ENCODE measurements at regions not wholly inside any gene's neighbourhood (a gene's known extent, or its start where the extent isn't known, plus 50 kb on each side); places are given as distances from the start of the nearest gene placed in this dataset.
"Not testable (repeated sequence)": the region's sequence is repeated elsewhere in the genome, so short reads cannot be mapped to it uniquely, and the experiment has no call there.

- H3K27ac Mint-ChIP-seq = no peak overlapping the region
- H3K9me3 Mint-ChIP-seq = peaks cover 21% of the 10 kb centered on the region
- H3K36me3 Mint-ChIP-seq = no peaks in the 10 kb centered on the region
- DNase-seq (ENCODE audit: low spot score) (no peak), ATAC-seq (no peak)
- H3K27me3 Mint-ChIP-seq = no peaks in the 10 kb centered on the region
- H3K4me3 Mint-ChIP-seq = no peak overlapping the region
- no peaks in the 10 kb centered on the region for H3K4me1 Mint-ChIP-seq (ENCODE audit: low read depth in 2 of 2)
Observed at GRCh38 chr7:90022213-90022612, 132.1 kb upstream of the STEAP1 start.

- Mint-ChIP-seq H3K4me1 (ENCODE audit: low read depth in 2 of 2) (no peaks in the 10 kb centered on the region), H3K27ac (no peak overlapping the region), H3K27me3 (no peaks in the 10 kb centered on the region), H3K36me3 (no peaks in the 10 kb centered on the region), H3K9me3 (peaks cover 29% of the 10 kb centered on the region), H3K4me3 (no peak overlapping the region)
- no peak for ATAC-seq
- no peak for DNase-seq (ENCODE audit: low spot score)
Observed at GRCh38 chr7:90025771-90026170, 128.5 kb upstream of the STEAP1 start.

GRCh38 chr7:90033850-90034249 lies 120.4 kb upstream of the STEAP1 start:
- no peaks in the 10 kb centered on the region for H3K36me3 Mint-ChIP-seq
- no peaks in the 10 kb centered on the region for H3K4me1 Mint-ChIP-seq (ENCODE audit: low read depth in 2 of 2)
- no peaks in the 10 kb centered on the region for H3K27me3 Mint-ChIP-seq
- H3K9me3 Mint-ChIP-seq = peaks cover 26% of the 10 kb centered on the region
- DNase-seq (ENCODE audit: low spot score) (no peak), ATAC-seq (no peak)
- H3K27ac Mint-ChIP-seq = no peak overlapping the region
- no peak overlapping the region for H3K4me3 Mint-ChIP-seq

- ATAC-seq (no peak), DNase-seq (ENCODE audit: low spot score) (no peak)
- H3K27me3 Mint-ChIP-seq = no peaks in the 10 kb centered on the region
- H3K4me1 Mint-ChIP-seq (ENCODE audit: low read depth in 2 of 2) = no peaks in the 10 kb centered on the region
- H3K36me3 Mint-ChIP-seq = no peaks in the 10 kb centered on the region
- H3K27ac Mint-ChIP-seq = no peak overlapping the region
- H3K9me3 Mint-ChIP-seq = peaks cover 10% of the 10 kb centered on the region
- H3K4me3 Mint-ChIP-seq = no peak overlapping the region
Observed at GRCh38 chr7:90053094-90053493, 101.2 kb upstream of the STEAP1 start.

- Mint-ChIP-seq H3K9me3 (peaks cover 6% of the 10 kb centered on the region), H3K4me3 (no peak overlapping the region), H3K27ac (no peak overlapping the region), H3K36me3 (no peaks in the 10 kb centered on the region), H3K4me1 (ENCODE audit: low read depth in 2 of 2) (no peaks in the 10 kb centered on the region), H3K27me3 (no peaks in the 10 kb centered on the region)
- DNase-seq (ENCODE audit: low spot score) (no peak), ATAC-seq (no peak)
Observed at GRCh38 chr7:90061077-90061476, 93.2 kb upstream of the STEAP1 start.

- no peak for DNase-seq (ENCODE audit: low spot score)
- H3K4me1 Mint-ChIP-seq (ENCODE audit: low read depth in 2 of 2) = no peaks in the 10 kb centered on the region
- no peaks in the 10 kb centered on the region for H3K36me3 Mint-ChIP-seq
- no peaks in the 10 kb centered on the region for H3K27me3 Mint-ChIP-seq
- H3K9me3 Mint-ChIP-seq = peaks cover 4% of the 10 kb centered on the region
- H3K27ac Mint-ChIP-seq = no peak overlapping the region
- no peak overlapping the region for H3K4me3 Mint-ChIP-seq
- ATAC-seq = no peak
Observed at GRCh38 chr7:90064370-90064769, 89.9 kb upstream of the STEAP1 start.

- no peak for ATAC-seq
- peaks cover 7% of the 10 kb centered on the region for H3K9me3 Mint-ChIP-seq
Observed at GRCh38 chr7:90067171-90067570, 87.1 kb upstream of the STEAP1 start.

GRCh38 chr7:90070238-90070637 lies 84.0 kb upstream of the STEAP1 start:
- H3K27ac Mint-ChIP-seq; H3K36me3 Mint-ChIP-seq; H3K27me3 Mint-ChIP-seq; H3K4me3 Mint-ChIP-seq; H3K4me1 Mint-ChIP-seq (ENCODE audit: low read depth in 2 of 2); ATAC-seq; DNase-seq (ENCODE audit: low spot score): not testable (repeated sequence)
- H3K9me3 Mint-ChIP-seq = peaks cover 12% of the 10 kb centered on the region

More at GRCh38 chr7:90067171-90067570, 87.1 kb upstream of the STEAP1 start:
- DNase-seq (ENCODE audit: low spot score) = no peak
- Mint-ChIP-seq H3K27me3 (no peaks in the 10 kb centered on the region), H3K27ac (no peak overlapping the region), H3K36me3 (no peaks in the 10 kb centered on the region), H3K4me3 (no peak overlapping the region), H3K4me1 (ENCODE audit: low read depth in 2 of 2) (no peaks in the 10 kb centered on the region)

GRCh38 chr7:90078921-90079320 lies 75.3 kb upstream of the STEAP1 start:
- peaks cover 4% of the 10 kb centered on the region for H3K9me3 Mint-ChIP-seq
- no peaks in the 10 kb centered on the region for H3K4me1 Mint-ChIP-seq (ENCODE audit: low read depth in 2 of 2)
- H3K4me3 Mint-ChIP-seq = no peak overlapping the region
- no peak overlapping the region for H3K27ac Mint-ChIP-seq
- DNase-seq (ENCODE audit: low spot score) (no peak), ATAC-seq (no peak)
- H3K36me3 Mint-ChIP-seq = no peaks in the 10 kb centered on the region
- H3K27me3 Mint-ChIP-seq = no peaks in the 10 kb centered on the region

- no peaks in the 10 kb centered on the region for H3K36me3 Mint-ChIP-seq
- H3K27ac Mint-ChIP-seq = no peak overlapping the region
- no peak for ATAC-seq
- H3K27me3 Mint-ChIP-seq = no peaks in the 10 kb centered on the region
- peaks cover 8% of the 10 kb centered on the region for H3K9me3 Mint-ChIP-seq
- DNase-seq (ENCODE audit: low spot score) = no peak
- no peak overlapping the region for H3K4me3 Mint-ChIP-seq
- no peaks in the 10 kb centered on the region for H3K4me1 Mint-ChIP-seq (ENCODE audit: low read depth in 2 of 2)
Observed at GRCh38 chr7:90081621-90082020, 72.6 kb upstream of the STEAP1 start.

- Mint-ChIP-seq H3K4me3 (no peak overlapping the region), H3K9me3 (peaks cover 20% of the 10 kb centered on the region), H3K36me3 (no peaks in the 10 kb centered on the region), H3K27ac (no peak overlapping the region), H3K4me1 (ENCODE audit: low read depth in 2 of 2) (no peaks in the 10 kb centered on the region), H3K27me3 (no peaks in the 10 kb centered on the region)
- ATAC-seq = no peak
- DNase-seq (ENCODE audit: low spot score) = no peak
Observed at GRCh38 chr7:90092506-90092905, 61.8 kb upstream of the STEAP1 start.

- no peak for DNase-seq (ENCODE audit: low spot score)
- Mint-ChIP-seq H3K4me3 (no peak overlapping the region), H3K36me3 (no peaks in the 10 kb centered on the region), H3K9me3 (peaks cover 15% of the 10 kb centered on the region), H3K4me1 (ENCODE audit: low read depth in 2 of 2) (no peaks in the 10 kb centered on the region), H3K27me3 (no peaks in the 10 kb centered on the region), H3K27ac (no peak overlapping the region)
- ATAC-seq = no peak
Observed at GRCh38 chr7:90094030-90094429, 60.2 kb upstream of the STEAP1 start.
